Panc1 (cell line): ENCODE measurements at regions not wholly inside any gene's neighbourhood (a gene's known extent, or its start where the extent isn't known, plus 50 kb on each side); places are given as distances from the start of the nearest gene placed in this dataset.

ENCODE experiments used
- ATAC-seq: fragments of 200-7000 bp; cut with Tn5 transposase; 2 replicates; pipeline ENCODE4 v1.9.1; 2020; ENCODE audit warnings: mild to moderate bottlenecking, moderate library complexity
- BruUV-seq: library from RNA; stranded (reverse); fragments of 400-500 nt; replicated peaks from 2 replicates; lab custom pipeline; 2021; lab: Mats Ljungman, UMichigan
- CTCF ChIA-PET: fragments of 300-600 bp; sonication (Branson Sonifier 250); formaldehyde crosslinking; loops from one replicate; lab custom pipeline; 2022; ENCODE audit warnings: antibody characterized with exemption; lab: Charles Lee
- POLR2A ChIA-PET: fragments of 300-600 bp; sonication (Branson Sonifier 250); formaldehyde crosslinking; loops from one replicate; lab custom pipeline; 2022; ENCODE audit warnings: antibody characterized with exemption; lab: Charles Lee
- DNase-seq: peaks from one replicate; pipeline ENCODE4 v3.0.0-alpha.2; 2010; ENCODE audit warnings: low read depth, low spot score
- H3K27ac ChIP-seq: 2 replicates; pipeline ENCODE4 v1.5.1; 2011; ENCODE audit warnings: mild to moderate bottlenecking, low read length, inconsistent platforms
- H3K27me3 ChIP-seq: fragments of 200-500 bp; sonication (Bioruptor generic); 2 replicates; pipeline ENCODE4 v1.6.0; 2014; ENCODE audit warnings: low read length, inconsistent platforms; ENCODE audit not compliant: control insufficient read depth, insufficient read depth
- H3K36me3 ChIP-seq: fragments of 200-500 bp; sonication (Bioruptor generic); 2 replicates; pipeline ENCODE4 v1.5.1; 2014; ENCODE audit warnings: inconsistent platforms, mild to moderate bottlenecking, low read length, moderate library complexity; ENCODE audit not compliant: control insufficient read depth, insufficient read depth
- H3K4me1 ChIP-seq: 2 replicates; pipeline ENCODE4 v1.5.1; 2011; ENCODE audit warnings: inconsistent platforms, mild to moderate bottlenecking, low read length, moderate library complexity; ENCODE audit not compliant: control insufficient read depth, insufficient read depth
- H3K4me3 ChIP-seq, 2 experiments: 2 replicates each; pipeline ENCODE4 v1.5.1; 2011 to 2012; ENCODE audit warnings: low read depth in 2 of 2, low read length in 2 of 2, mild to moderate bottlenecking in 2 of 2, inconsistent platforms in 1 of 2, moderate library complexity in 1 of 2
- H3K9me3 ChIP-seq: fragments of 200-500 bp; sonication (Bioruptor generic); 2 replicates; pipeline ENCODE4 v1.5.1; 2014; ENCODE audit warnings: low read depth, mild to moderate bottlenecking, inconsistent platforms, low read length, moderate library complexity; ENCODE audit not compliant: control insufficient read depth, insufficient read depth
- POLR2AphosphoS5 ChIP-seq: IDR thresholded peaks from 2 replicates; pipeline ENCODE4 v1.6.1; 2012; ENCODE audit warnings: mild to moderate bottlenecking, low read depth, low read length, moderate library complexity
- SIN3A ChIP-seq: IDR thresholded peaks from 2 replicates; pipeline ENCODE4 v1.6.1; 2012; ENCODE audit warnings: low read depth, mild to moderate bottlenecking, low read length, moderate library complexity, borderline replicate concordance; ENCODE audit not compliant: insufficient read depth
- TCF7L2 ChIP-seq: IDR thresholded peaks from 2 replicates; pipeline ENCODE4 v1.6.1; 2011; ENCODE audit warnings: mild to moderate bottlenecking, low read depth, low read length, inconsistent platforms
- in situ Hi-C: cut with HindIII; loops from 2 replicates; pipeline ENCODE4 v1.10.0; 2016; ENCODE audit warnings: low sequenced_read_pairs, low pct_unique_long_range_greater_than_20kb
- intact Hi-C: fragments of 100-400 bp; cut with micrococcal nuclease; formaldehyde crosslinking; loops from one replicate; pipeline ENCODE4 v1.10.0; 2022; ENCODE audit not compliant: unreplicated experiment
- TF ChIP-seq, protein P1 (sequence below): fragments of 450-650 bp; IDR thresholded peaks from 2 replicates; pipeline ENCODE4 v1.5.1; 2017; ENCODE audit warnings: mild to moderate bottlenecking
- TF ChIP-seq, protein P2 (sequence below), 2 experiments: IDR thresholded peaks; 2 replicates each; pipeline ENCODE4 v1.6.1; 2011 to 2012; ENCODE audit warnings: low read depth in 2 of 2, control low read depth in 1 of 2, low read length in 1 of 2, mild to moderate bottlenecking in 1 of 2, moderate library complexity in 1 of 2; ENCODE audit not compliant: insufficient read depth in 1 of 2

DNA sequence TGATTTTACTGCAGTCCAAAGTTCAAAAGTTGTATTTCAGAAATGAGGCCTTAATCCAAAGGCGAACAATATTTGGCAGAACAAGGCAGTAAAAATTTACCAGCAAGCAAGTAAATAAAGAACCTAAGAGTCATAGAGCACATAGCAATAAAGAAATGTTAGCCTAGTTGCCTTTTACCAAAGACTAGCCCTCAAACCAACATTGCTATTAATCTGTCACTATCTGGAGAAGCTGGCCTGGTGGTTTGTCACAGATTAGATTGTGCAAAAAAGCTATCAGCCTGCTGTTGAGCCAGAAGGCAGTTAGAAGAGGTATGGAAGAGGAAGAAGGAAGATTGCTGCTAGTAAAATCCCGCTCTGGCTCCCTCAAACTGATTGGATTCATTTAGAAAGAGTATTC is 304.7 kb upstream of the KLF4 start:
- TF ChIP-seq POLR2AphosphoS5, result no peak
- no peak for TF ChIP-seq TCF7L2
- TF ChIP-seq, protein P1, sequence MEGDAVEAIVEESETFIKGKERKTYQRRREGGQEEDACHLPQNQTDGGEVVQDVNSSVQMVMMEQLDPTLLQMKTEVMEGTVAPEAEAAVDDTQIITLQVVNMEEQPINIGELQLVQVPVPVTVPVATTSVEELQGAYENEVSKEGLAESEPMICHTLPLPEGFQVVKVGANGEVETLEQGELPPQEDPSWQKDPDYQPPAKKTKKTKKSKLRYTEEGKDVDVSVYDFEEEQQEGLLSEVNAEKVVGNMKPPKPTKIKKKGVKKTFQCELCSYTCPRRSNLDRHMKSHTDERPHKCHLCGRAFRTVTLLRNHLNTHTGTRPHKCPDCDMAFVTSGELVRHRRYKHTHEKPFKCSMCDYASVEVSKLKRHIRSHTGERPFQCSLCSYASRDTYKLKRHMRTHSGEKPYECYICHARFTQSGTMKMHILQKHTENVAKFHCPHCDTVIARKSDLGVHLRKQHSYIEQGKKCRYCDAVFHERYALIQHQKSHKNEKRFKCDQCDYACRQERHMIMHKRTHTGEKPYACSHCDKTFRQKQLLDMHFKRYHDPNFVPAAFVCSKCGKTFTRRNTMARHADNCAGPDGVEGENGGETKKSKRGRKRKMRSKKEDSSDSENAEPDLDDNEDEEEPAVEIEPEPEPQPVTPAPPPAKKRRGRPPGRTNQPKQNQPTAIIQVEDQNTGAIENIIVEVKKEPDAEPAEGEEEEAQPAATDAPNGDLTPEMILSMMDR, result no peak
- TF ChIP-seq SIN3A, result no peak
- TF ChIP-seq, protein P2, sequence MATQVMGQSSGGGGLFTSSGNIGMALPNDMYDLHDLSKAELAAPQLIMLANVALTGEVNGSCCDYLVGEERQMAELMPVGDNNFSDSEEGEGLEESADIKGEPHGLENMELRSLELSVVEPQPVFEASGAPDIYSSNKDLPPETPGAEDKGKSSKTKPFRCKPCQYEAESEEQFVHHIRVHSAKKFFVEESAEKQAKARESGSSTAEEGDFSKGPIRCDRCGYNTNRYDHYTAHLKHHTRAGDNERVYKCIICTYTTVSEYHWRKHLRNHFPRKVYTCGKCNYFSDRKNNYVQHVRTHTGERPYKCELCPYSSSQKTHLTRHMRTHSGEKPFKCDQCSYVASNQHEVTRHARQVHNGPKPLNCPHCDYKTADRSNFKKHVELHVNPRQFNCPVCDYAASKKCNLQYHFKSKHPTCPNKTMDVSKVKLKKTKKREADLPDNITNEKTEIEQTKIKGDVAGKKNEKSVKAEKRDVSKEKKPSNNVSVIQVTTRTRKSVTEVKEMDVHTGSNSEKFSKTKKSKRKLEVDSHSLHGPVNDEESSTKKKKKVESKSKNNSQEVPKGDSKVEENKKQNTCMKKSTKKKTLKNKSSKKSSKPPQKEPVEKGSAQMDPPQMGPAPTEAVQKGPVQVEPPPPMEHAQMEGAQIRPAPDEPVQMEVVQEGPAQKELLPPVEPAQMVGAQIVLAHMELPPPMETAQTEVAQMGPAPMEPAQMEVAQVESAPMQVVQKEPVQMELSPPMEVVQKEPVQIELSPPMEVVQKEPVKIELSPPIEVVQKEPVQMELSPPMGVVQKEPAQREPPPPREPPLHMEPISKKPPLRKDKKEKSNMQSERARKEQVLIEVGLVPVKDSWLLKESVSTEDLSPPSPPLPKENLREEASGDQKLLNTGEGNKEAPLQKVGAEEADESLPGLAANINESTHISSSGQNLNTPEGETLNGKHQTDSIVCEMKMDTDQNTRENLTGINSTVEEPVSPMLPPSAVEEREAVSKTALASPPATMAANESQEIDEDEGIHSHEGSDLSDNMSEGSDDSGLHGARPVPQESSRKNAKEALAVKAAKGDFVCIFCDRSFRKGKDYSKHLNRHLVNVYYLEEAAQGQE (IDR thresholded peaks at IDR 0.05; ENCODE audit: insufficient read depth in 1 of 2, low read depth in 2 of 2, low read length in 1 of 2), result no peak
- Histone ChIP-seq H3K36me3 (no peaks in the 10 kb centered on the region), H3K4me1 (no peaks in the 10 kb centered on the region), H3K27me3 (no peaks in the 10 kb centered on the region), H3K9me3 (no peaks in the 10 kb centered on the region), H3K4me3 (no peak overlapping the region), H3K27ac (no peak overlapping the region)
- in situ Hi-C loops (no loop called here), intact Hi-C loops (no loop called here)
- ChIA-PET POLR2A (no interaction called here), CTCF (no interaction called here)
- DNase-seq, result no peak
- BruUV-seq, result no TSS peak
- ATAC-seq, result no peak

DNA sequence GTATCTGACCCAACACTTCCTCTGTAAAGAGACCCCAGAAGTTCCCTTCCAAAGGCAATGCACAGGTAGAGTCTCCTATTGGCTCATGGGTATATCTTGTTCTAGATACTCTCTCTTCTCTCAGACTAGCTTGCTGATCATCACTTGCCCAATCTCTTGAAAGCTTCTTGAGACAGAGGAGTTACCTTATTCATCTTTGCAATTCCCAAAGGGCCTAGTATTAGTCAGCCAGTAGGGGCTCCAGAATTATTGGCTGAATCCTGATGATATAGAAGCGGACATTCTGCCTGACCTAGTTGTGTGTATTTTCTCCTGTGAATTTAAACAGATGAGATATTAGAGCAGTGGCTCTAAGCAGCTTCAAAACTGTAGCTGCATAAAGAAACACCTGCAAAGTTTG is 304.0 kb upstream of the KLF4 start:
- in situ Hi-C loops, result no loop called here
- no peak for ATAC-seq
- no peak for DNase-seq
- H3K9me3 ChIP-seq, result no peaks in the 10 kb centered on the region
- H3K36me3 ChIP-seq, result no peaks in the 10 kb centered on the region
- BruUV-seq, result no TSS peak
- TF ChIP-seq, protein P1, result no peak
- no peak for TF ChIP-seq SIN3A
- TF ChIP-seq TCF7L2, result no peak
- H3K27ac ChIP-seq, result no peak overlapping the region
- ChIA-PET POLR2A (no interaction called here), CTCF (no interaction called here)
- no peaks in the 10 kb centered on the region for H3K4me1 ChIP-seq
- no peak overlapping the region for H3K4me3 ChIP-seq
- intact Hi-C loops, result no loop called here
- no peaks in the 10 kb centered on the region for H3K27me3 ChIP-seq
